Mammary epithelial cell (primary cell): ENCODE measurements at regions not wholly inside any gene's neighbourhood (a gene's known extent, or its start where the extent isn't known, plus 50 kb on each side); places are given as distances from the start of the nearest gene placed in this dataset.

Experiments
- CTCF ChIP-seq, 2 donors: IDR thresholded peaks in 1 of 2; conservative IDR thresholded peaks in 1 of 2; 2 replicates each; pipeline ENCODE4 v1.5.1; 2011 to 2012; ENCODE audit warnings: inconsistent platforms in 2 of 2, low read length in 2 of 2, mild to moderate bottlenecking in 2 of 2, control low read depth in 1 of 2, low read depth in 1 of 2; ENCODE audit not compliant: insufficient read depth in 1 of 2; ENCODE audit errors: extremely low read depth in 1 of 2
- EZH2 ChIP-seq: IDR thresholded peaks from 2 replicates; pipeline ENCODE4 v1.6.1; 2012; ENCODE audit warnings: low read length, inconsistent platforms, borderline replicate concordance

DNA sequence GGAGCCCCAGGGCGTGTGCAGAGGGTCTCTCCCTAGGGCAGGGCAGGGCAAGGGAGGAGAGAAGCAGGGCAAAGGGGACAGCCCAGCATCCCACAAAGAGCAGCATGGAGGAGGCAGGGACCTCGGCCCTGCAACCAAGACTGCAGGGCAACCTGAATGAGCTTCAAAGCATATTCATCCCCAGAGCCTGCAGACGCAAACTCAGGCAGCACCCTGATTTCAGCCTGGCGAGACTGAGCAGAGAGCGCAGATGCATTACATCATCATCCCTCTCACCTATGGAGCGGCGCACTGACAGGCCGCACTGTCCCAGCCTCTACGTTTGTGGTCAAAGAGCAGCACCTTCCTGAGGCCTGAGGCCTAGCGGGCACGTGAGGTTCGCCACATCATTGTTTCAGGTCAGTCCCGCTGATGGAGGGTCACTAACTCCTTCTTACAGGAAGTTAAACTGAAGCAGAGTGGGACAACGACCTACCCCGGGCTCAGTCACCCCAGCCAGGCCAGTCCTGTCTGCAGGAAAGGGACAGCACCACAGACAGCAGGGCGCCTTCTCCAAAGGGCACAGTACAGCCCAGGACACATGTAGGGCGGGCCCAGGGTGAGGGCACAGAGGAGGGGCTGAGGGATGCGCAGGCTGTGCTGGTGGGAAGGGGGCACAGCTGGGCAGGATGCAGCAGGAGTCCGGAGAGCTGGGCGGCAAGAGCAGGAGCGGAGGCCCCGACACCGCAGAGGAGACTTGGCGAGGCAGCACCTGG is 67.2 kb upstream of the RAB6C start:
- no peak for TF ChIP-seq CTCF (conservative IDR thresholded peaks at IDR 0.05 in 1 of 2, IDR thresholded peaks at IDR 0.05 in 1 of 2; ENCODE audit: extremely low read depth in 1 of 2, insufficient read depth in 1 of 2, low read depth in 1 of 2, low read length in 2 of 2)
- TF ChIP-seq EZH2: no peak
